ENCODE measurements at regions not wholly inside any gene's neighbourhood (a gene's known extent, or its start where the extent isn't known, plus 50 kb on each side); places are given as distances from the start of the nearest gene placed in this dataset.

- TF ChIP-seq MAX (IDR thresholded peaks at IDR 0.05; ENCODE audit: insufficient read depth, insufficient read length) (no peak), CTCF (IDR thresholded peaks at IDR 0.05; ENCODE audit: extremely low read depth in 1 of 2, insufficient read depth in 1 of 2, low read depth in 1 of 2, low read length in 2 of 2) (no peak), POLR2A (IDR thresholded peaks at IDR 0.05; ENCODE audit: low read depth, low read length) (no peak), POLR2AphosphoS5 (IDR thresholded peaks at IDR 0.05; ENCODE audit: insufficient read depth, low read depth, low read length) (no peak), JUN (IDR thresholded peaks at IDR 0.05; ENCODE audit: borderline replicate concordance, insufficient read depth, insufficient read length, low read depth) (no peak), MYC (IDR thresholded peaks at IDR 0.05; ENCODE audit: low read depth, low read length) (no peak), EZH2 (IDR thresholded peaks at IDR 0.05; ENCODE audit: borderline replicate concordance, low read depth, low read length, severe bottlenecking) (no peak)
Observed at GRCh38 chr6:6769466-6769865, 180.9 kb downstream of the LY86 start.
